Fibroblast of lung (primary cell): ENCODE measurements at regions not wholly inside any gene's neighbourhood (a gene's known extent, or its start where the extent isn't known, plus 50 kb on each side); places are given as distances from the start of the nearest gene placed in this dataset.

Source experiments
- DNase-seq, 2 donors: peaks; one replicate each; pipeline versions ENCODE4 v3.0.0 to v3.0.0-alpha.2; 2010; ENCODE audit warnings: low read depth in 2 of 2
- H2AFZ ChIP-seq: 2 replicates; pipeline ENCODE4 v1.5.1; 2012; ENCODE audit warnings: low read length, control low read depth, inconsistent platforms
- H3K27ac ChIP-seq: 2 replicates; pipeline ENCODE4 v1.5.1; 2011; ENCODE audit warnings: low read length, control low read depth; ENCODE audit not compliant: insufficient read depth
- H3K27me3 ChIP-seq: 2 replicates; pipeline ENCODE4 v1.5.1; 2011; ENCODE audit warnings: mild to moderate bottlenecking, low read length; ENCODE audit not compliant: control insufficient read depth, insufficient read depth
- H3K36me3 ChIP-seq: 2 replicates; pipeline ENCODE4 v1.5.1; 2011; ENCODE audit warnings: low read length; ENCODE audit not compliant: control insufficient read depth, insufficient read depth
- H3K4me1 ChIP-seq: 2 replicates; pipeline ENCODE4 v1.5.1; 2011; ENCODE audit warnings: low read length; ENCODE audit not compliant: control insufficient read depth, insufficient read depth; ENCODE audit errors: extremely low read depth
- H3K4me2 ChIP-seq: 2 replicates; pipeline ENCODE4 v1.5.1; 2011; ENCODE audit warnings: low read length, control low read depth; ENCODE audit not compliant: insufficient read depth; ENCODE audit errors: extremely low read depth
- H3K4me3 ChIP-seq, 4 experiments: fragments of 200-600 bp in 1 of 4; sonication (generic) in 1 of 4; replicated peaks in 1 of 4; 2 replicates each; pipeline ENCODE4 v1.5.1; 2011 to 2016; ENCODE audit warnings: low read length in 4 of 4, low read depth in 3 of 4, mild to moderate bottlenecking in 3 of 4, control low read depth in 2 of 4, inconsistent platforms in 1 of 4, mixed read lengths in 1 of 4; ENCODE audit not compliant: insufficient read depth in 1 of 4; ENCODE audit errors: control extremely low read depth in 1 of 4
- H3K79me2 ChIP-seq: 2 replicates; pipeline ENCODE4 v1.5.1; 2012; ENCODE audit warnings: mild to moderate bottlenecking, low read length, inconsistent platforms; ENCODE audit not compliant: control insufficient read depth, insufficient read depth
- H3K9ac ChIP-seq: 2 replicates; pipeline ENCODE4 v1.5.1; 2011; ENCODE audit warnings: mild to moderate bottlenecking, low read length, control low read depth; ENCODE audit not compliant: insufficient read depth
- H3K9me3 ChIP-seq: 2 replicates; pipeline ENCODE4 v1.5.1; 2012; ENCODE audit warnings: low read depth, low read length; ENCODE audit not compliant: control insufficient read depth, insufficient read depth
- H4K20me1 ChIP-seq: 2 replicates; pipeline ENCODE4 v1.5.1; 2011; ENCODE audit warnings: low read length; ENCODE audit not compliant: control insufficient read depth, insufficient read depth; ENCODE audit errors: extremely low read depth
- EZH2 ChIP-seq: IDR thresholded peaks from 2 replicates; pipeline ENCODE4 v1.5.1; 2012; ENCODE audit warnings: low read length, control low read depth, mild to moderate bottlenecking; ENCODE audit errors: missing control alignments
- TF ChIP-seq, protein P1 (sequence below), 2 donors: IDR thresholded peaks in 1 of 2; conservative IDR thresholded peaks in 1 of 2; 1 replicate in 1 of 2; 2 replicates in 1 of 2; pipeline ENCODE4 v1.5.1; 2011 to 2012; ENCODE audit warnings: low read length in 2 of 2, control low read depth in 1 of 2, inconsistent platforms in 1 of 2, low read depth in 1 of 2, mild to moderate bottlenecking in 1 of 2

DNA sequence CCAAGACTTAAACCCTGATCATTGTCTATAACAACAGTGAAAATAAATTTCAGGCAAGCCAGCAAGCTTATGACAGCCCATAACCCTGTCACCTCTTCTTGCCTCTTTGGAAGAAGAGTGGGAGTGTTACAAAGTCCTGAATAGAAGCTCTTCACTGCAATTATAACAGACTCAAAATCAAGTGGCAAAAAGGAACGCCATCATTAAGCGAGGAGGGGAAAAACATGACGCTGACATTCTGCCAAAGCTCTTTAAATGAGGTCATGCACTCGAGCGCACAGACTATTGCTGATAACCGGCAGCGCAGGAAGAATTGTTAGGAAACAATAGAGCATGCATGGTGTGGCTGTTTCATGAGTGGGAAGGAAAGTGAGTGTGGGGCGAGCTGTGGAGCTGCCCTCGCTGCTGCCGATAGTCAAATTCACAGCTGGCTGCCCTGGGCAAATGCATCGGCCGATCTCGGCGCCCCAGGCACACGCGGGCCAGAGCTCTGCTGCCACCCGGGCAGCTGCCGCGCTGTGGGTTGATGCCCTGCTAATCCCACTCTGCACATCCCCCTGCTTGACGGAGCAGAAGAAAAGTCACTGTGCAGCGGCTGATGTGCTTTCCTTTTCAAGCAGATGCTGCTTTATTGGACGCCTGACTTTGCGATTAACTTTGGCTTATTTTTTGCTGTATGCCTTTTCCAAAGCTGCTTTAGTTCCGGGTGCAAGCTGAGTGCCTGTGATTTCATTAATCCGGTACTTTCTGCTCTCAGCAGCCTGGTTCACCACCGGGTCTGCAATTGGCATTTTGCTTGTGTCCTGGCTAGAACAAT is 102.4 kb upstream of the ST6GALNAC5 start:
- Histone ChIP-seq H3K27me3 (no peaks in the 10 kb centered on the region), H3K4me3 (peak overlapping the region in 2 of 4 experiments; percentile 35 to 46), H3K4me1 (no peaks in the 10 kb centered on the region), H4K20me1 (no peaks in the 10 kb centered on the region), H3K4me2 (peak overlapping the region; percentile 58), H3K36me3 (no peaks in the 10 kb centered on the region), H3K9me3 (no peaks in the 10 kb centered on the region), H2AFZ (no peak overlapping the region), H3K27ac (no peak overlapping the region), H3K9ac (no peak overlapping the region), H3K79me2 (no peaks in the 10 kb centered on the region)
- TF ChIP-seq EZH2 = no peak
- TF ChIP-seq, protein P1, sequence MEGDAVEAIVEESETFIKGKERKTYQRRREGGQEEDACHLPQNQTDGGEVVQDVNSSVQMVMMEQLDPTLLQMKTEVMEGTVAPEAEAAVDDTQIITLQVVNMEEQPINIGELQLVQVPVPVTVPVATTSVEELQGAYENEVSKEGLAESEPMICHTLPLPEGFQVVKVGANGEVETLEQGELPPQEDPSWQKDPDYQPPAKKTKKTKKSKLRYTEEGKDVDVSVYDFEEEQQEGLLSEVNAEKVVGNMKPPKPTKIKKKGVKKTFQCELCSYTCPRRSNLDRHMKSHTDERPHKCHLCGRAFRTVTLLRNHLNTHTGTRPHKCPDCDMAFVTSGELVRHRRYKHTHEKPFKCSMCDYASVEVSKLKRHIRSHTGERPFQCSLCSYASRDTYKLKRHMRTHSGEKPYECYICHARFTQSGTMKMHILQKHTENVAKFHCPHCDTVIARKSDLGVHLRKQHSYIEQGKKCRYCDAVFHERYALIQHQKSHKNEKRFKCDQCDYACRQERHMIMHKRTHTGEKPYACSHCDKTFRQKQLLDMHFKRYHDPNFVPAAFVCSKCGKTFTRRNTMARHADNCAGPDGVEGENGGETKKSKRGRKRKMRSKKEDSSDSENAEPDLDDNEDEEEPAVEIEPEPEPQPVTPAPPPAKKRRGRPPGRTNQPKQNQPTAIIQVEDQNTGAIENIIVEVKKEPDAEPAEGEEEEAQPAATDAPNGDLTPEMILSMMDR (conservative IDR thresholded peaks at IDR 0.05 in 1 of 2, IDR thresholded peaks at IDR 0.05 in 1 of 2; ENCODE audit: low read depth in 1 of 2, low read length in 2 of 2) = no peak
- DNase-seq = peak; percentile 5 to 17

GRCh38 chr1:76766381-76766780 is 100.9 kb upstream of the ST6GALNAC5 start:
- TF ChIP-seq, protein P1 (conservative IDR thresholded peaks at IDR 0.05 in 1 of 2, IDR thresholded peaks at IDR 0.05 in 1 of 2; ENCODE audit: low read depth in 1 of 2, low read length in 2 of 2) = no peak
- no peak for TF ChIP-seq EZH2
- Histone ChIP-seq H3K9me3 (no peaks in the 10 kb centered on the region), H2AFZ (no peak overlapping the region), H4K20me1 (no peaks in the 10 kb centered on the region), H3K36me3 (no peaks in the 10 kb centered on the region), H3K79me2 (no peaks in the 10 kb centered on the region), H3K27ac (no peak overlapping the region), H3K4me1 (no peaks in the 10 kb centered on the region), H3K4me2 (no peak overlapping the region), H3K9ac (no peak overlapping the region), H3K4me3 (no peak overlapping the region), H3K27me3 (no peaks in the 10 kb centered on the region)
- no peak for DNase-seq

DNA sequence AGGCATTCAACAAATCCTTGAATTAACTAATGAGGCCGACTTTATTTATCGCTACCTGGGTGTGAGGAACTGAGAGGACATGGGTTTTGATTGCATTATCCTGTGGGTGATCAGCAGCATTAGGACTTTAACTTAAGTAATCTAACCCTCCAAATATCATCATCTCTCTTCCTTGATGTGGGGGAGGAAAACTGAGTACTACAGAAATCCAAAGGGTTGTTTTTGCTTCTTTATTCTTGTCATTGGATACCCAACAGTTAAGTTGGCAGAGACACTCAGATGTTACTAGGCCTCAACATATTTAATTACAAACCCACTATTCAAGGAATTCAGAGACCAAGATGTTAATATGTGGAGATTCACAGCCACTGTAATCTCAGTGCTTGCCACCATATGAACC is 97.4 kb upstream of the ST6GALNAC5 start:
- Histone ChIP-seq H3K27ac (no peak overlapping the region), H3K27me3 (no peaks in the 10 kb centered on the region), H3K9ac (no peak overlapping the region), H3K4me2 (no peak overlapping the region), H3K4me1 (no peaks in the 10 kb centered on the region), H4K20me1 (no peaks in the 10 kb centered on the region), H2AFZ (no peak overlapping the region), H3K4me3 (no peak overlapping the region), H3K9me3 (no peaks in the 10 kb centered on the region), H3K36me3 (no peaks in the 10 kb centered on the region), H3K79me2 (no peaks in the 10 kb centered on the region)
- no peak for TF ChIP-seq EZH2
- TF ChIP-seq, protein P1 (conservative IDR thresholded peaks at IDR 0.05 in 1 of 2, IDR thresholded peaks at IDR 0.05 in 1 of 2; ENCODE audit: low read depth in 1 of 2, low read length in 2 of 2) = no peak
- DNase-seq = no peak
